ENCODE measurements at regions not wholly inside any gene's neighbourhood (a gene's known extent, or its start where the extent isn't known, plus 50 kb on each side); places are given as distances from the start of the nearest gene placed in this dataset.
"Not testable (repeated sequence)": the region's sequence is repeated elsewhere in the genome, so short reads cannot be mapped to it uniquely, and the experiment has no call there.

- Histone ChIP-seq H3K36me3 (ENCODE audit: control insufficient read depth, insufficient read depth, low read length) (no peaks in the 10 kb centered on the region), H3K27me3 (replicated peaks; ENCODE audit: control insufficient read depth, insufficient read depth, low read length) (no peaks in the 10 kb centered on the region), H3K4me3 (replicated peaks; ENCODE audit: low read depth, low read length) (no peak overlapping the region)
- TF ChIP-seq, protein P1, sequence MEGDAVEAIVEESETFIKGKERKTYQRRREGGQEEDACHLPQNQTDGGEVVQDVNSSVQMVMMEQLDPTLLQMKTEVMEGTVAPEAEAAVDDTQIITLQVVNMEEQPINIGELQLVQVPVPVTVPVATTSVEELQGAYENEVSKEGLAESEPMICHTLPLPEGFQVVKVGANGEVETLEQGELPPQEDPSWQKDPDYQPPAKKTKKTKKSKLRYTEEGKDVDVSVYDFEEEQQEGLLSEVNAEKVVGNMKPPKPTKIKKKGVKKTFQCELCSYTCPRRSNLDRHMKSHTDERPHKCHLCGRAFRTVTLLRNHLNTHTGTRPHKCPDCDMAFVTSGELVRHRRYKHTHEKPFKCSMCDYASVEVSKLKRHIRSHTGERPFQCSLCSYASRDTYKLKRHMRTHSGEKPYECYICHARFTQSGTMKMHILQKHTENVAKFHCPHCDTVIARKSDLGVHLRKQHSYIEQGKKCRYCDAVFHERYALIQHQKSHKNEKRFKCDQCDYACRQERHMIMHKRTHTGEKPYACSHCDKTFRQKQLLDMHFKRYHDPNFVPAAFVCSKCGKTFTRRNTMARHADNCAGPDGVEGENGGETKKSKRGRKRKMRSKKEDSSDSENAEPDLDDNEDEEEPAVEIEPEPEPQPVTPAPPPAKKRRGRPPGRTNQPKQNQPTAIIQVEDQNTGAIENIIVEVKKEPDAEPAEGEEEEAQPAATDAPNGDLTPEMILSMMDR (IDR thresholded peaks at IDR 0.05; ENCODE audit: insufficient read depth, low read length, poor library complexity, severe bottlenecking) = no peak
- DNase-seq (ENCODE audit: extremely low read depth, insufficient read length) = no peak
Measured at GRCh38 chr18:70390371-70391090, 101.7 kb downstream of the SOCS6 start.

DNA sequence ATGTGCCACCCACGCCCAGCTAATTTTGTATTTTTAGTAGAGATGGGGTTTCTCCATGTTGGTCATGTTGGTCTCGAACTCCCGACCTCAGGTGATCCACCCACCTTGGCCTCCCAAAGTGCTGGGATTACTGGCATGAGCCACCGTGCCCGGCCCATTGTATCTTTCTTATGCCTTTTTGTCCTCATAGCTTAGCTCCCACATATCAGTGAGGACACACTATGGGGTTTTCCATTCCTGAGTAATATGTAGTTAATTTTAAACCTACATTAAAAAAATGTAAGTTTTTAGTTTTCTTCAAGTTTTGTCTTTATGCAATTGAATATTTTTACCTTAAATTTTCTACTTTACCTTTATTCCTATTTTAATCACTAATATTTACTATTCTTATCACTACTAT, 100.2 kb downstream of the SOCS6 start:
- not testable (repeated sequence) for H3K36me3 ChIP-seq (ENCODE audit: control insufficient read depth, insufficient read depth, low read length); H3K4me3 ChIP-seq (replicated peaks; ENCODE audit: low read depth, low read length); H3K27me3 ChIP-seq (replicated peaks; ENCODE audit: control insufficient read depth, insufficient read depth, low read length); DNase-seq (ENCODE audit: extremely low read depth, insufficient read length)

DNA sequence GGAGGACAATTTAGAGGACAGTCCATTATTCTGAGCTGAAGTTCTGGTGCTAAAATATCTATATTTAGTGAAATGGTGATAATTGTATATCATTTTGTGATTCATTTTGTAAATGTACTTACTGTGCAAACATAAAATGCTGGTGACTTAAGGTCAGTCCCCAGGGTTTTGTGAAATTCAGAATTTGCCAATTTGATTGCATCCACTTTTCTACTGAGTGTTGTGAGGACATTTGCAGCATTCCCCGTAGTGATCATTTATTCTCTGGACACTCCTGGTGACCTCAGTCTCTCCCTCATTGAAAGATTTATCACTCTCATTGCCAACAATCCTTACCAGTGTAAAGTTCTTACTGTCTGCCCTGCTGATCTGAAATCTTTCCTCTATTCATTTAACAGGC, 98.2 kb downstream of the SOCS6 start:
- Histone ChIP-seq H3K27me3 (replicated peaks; ENCODE audit: control insufficient read depth, insufficient read depth, low read length) (no peaks in the 10 kb centered on the region), H3K36me3 (ENCODE audit: control insufficient read depth, insufficient read depth, low read length) (no peaks in the 10 kb centered on the region), H3K4me3 (replicated peaks; ENCODE audit: low read depth, low read length) (no peak overlapping the region)
- TF ChIP-seq, protein P1 (IDR thresholded peaks at IDR 0.05; ENCODE audit: insufficient read depth, low read length, poor library complexity, severe bottlenecking) = no peak
- DNase-seq (ENCODE audit: extremely low read depth, insufficient read length) = no peak

GRCh38 chr18:70386582-70386981, 97.7 kb downstream of the SOCS6 start:
- Histone ChIP-seq H3K27me3 (replicated peaks; ENCODE audit: control insufficient read depth, insufficient read depth, low read length) (no peaks in the 10 kb centered on the region), H3K36me3 (ENCODE audit: control insufficient read depth, insufficient read depth, low read length) (no peaks in the 10 kb centered on the region), H3K4me3 (replicated peaks; ENCODE audit: low read depth, low read length) (no peak overlapping the region)
- TF ChIP-seq, protein P1 (IDR thresholded peaks at IDR 0.05; ENCODE audit: insufficient read depth, low read length, poor library complexity, severe bottlenecking) = no peak
- no peak for DNase-seq (ENCODE audit: extremely low read depth, insufficient read length)

- TF ChIP-seq, protein P1 (IDR thresholded peaks at IDR 0.05; ENCODE audit: insufficient read depth, low read length, poor library complexity, severe bottlenecking) = no peak
- Histone ChIP-seq H3K4me3 (replicated peaks; ENCODE audit: low read depth, low read length) (no peak overlapping the region), H3K27me3 (replicated peaks; ENCODE audit: control insufficient read depth, insufficient read depth, low read length) (no peaks in the 10 kb centered on the region), H3K36me3 (ENCODE audit: control insufficient read depth, insufficient read depth, low read length) (no peaks in the 10 kb centered on the region)
- DNase-seq (ENCODE audit: extremely low read depth, insufficient read length) = no peak
Measured at GRCh38 chr18:70385474-70385873, 96.6 kb downstream of the SOCS6 start.

GRCh38 chr18:70384181-70384790, 95.4 kb downstream of the SOCS6 start:
- TF ChIP-seq, protein P1 (IDR thresholded peaks at IDR 0.05; ENCODE audit: insufficient read depth, low read length, poor library complexity, severe bottlenecking) = no peak
- DNase-seq (ENCODE audit: extremely low read depth, insufficient read length) = no peak
- Histone ChIP-seq H3K27me3 (replicated peaks; ENCODE audit: control insufficient read depth, insufficient read depth, low read length) (no peaks in the 10 kb centered on the region), H3K36me3 (ENCODE audit: control insufficient read depth, insufficient read depth, low read length) (no peaks in the 10 kb centered on the region), H3K4me3 (replicated peaks; ENCODE audit: low read depth, low read length) (no peak overlapping the region)
